Left lung (tissue), 4 donors: ENCODE measurements at regions not wholly inside any gene's neighbourhood (a gene's known extent, or its start where the extent isn't known, plus 50 kb on each side); places are given as distances from the start of the nearest gene placed in this dataset.

Experiments used
- ATAC-seq: fragments of 200-7000 bp; cut with Tn5 transposase; one replicate; pipeline ENCODE4 v1.9.1; 2020; ENCODE audit warnings: moderate library complexity
- DNase-seq, 4 donors: peaks; one replicate each; pipeline ENCODE4 v3.0.0-alpha.2; 2013 to 2020
- H3K27ac ChIP-seq, 2 donors: fragments of 200-600 bp; sonication (generic) in 1 of 2; one replicate each; pipeline versions ENCODE4 v1.5.0 to v1.8.0; 2020 to 2021
- H3K27me3 ChIP-seq, 2 donors: fragments of 200-600 bp; sonication (generic) in 1 of 2; one replicate each; pipeline versions ENCODE4 v1.5.0 to v1.8.0; 2020 to 2021
- H3K36me3 ChIP-seq, 2 donors: fragments of 200-600 bp; sonication (generic) in 1 of 2; one replicate each; pipeline versions ENCODE4 v1.5.0 to v1.8.0; 2020 to 2021
- H3K4me1 ChIP-seq, 2 donors: fragments of 200-600 bp; one replicate each; pipeline ENCODE4 v1.8.0; 2021
- H3K4me3 ChIP-seq, 2 donors: fragments of 200-600 bp; sonication (generic) in 1 of 2; one replicate each; pipeline versions ENCODE4 v1.5.0 to v1.8.0; 2020 to 2021; ENCODE audit warnings: mild to moderate bottlenecking in 1 of 2
- H3K9me3 ChIP-seq, 2 donors: fragments of 200-600 bp; sonication (generic) in 1 of 2; one replicate each; pipeline versions ENCODE4 v1.5.0 to v1.8.0; 2020 to 2021
- intact Hi-C, 2 donors: fragments of 100-400 bp; cut with DNase I; formaldehyde crosslinking; loops; one replicate each; pipeline versions ENCODE4 v1.11.2 to v1.14.2; 2022
- TF ChIP-seq, protein P1 (sequence below), 2 donors: fragments of 200-600 bp; sonication (generic) in 1 of 2; IDR thresholded peaks; one replicate each; pipeline versions ENCODE4 v1.5.0 to v1.8.0; 2021; ENCODE audit warnings: antibody characterized with exemption in 2 of 2
- donor health status: DM: no; HTN: yes; CAD: no.
- donor health status: DM: no; HTN: no; CAD: no.

DNA sequence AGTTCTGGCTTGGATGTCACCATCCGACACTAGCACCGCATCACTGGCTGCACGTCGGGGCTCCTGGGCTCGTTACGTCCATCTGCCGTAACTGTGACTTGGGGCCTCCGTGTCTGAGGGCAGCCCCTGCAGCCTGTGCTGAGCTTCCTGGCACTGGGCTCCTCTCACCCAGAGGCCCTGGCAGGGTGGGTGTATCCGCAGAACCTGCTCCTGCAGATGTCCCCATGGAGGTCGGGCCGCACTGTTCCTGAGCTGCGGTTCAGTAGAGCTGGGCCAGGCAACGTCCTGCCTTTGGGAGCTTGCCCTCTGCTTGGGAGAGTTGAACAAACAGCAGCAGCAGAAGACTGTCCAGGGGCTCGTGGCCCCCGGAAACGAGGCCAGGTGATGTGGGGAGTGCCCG lies 71.4 kb downstream of the RGS12 start:
- DNase-seq (peak in 1 of 4 donors; percentile 73), ATAC-seq (no peak)
- Histone ChIP-seq H3K36me3 (no peaks in the 10 kb centered on the region), H3K4me3 (no peak overlapping the region), H3K9me3 (no peaks in the 10 kb centered on the region), H3K27ac (no peak overlapping the region), H3K27me3 (peaks cover 0 to 5% of the 10 kb centered on the region in 2 donors), H3K4me1 (peaks cover 3 to 6% of the 10 kb centered on the region in 2 donors)
- intact Hi-C loops = no loop called here
- TF ChIP-seq, protein P1, sequence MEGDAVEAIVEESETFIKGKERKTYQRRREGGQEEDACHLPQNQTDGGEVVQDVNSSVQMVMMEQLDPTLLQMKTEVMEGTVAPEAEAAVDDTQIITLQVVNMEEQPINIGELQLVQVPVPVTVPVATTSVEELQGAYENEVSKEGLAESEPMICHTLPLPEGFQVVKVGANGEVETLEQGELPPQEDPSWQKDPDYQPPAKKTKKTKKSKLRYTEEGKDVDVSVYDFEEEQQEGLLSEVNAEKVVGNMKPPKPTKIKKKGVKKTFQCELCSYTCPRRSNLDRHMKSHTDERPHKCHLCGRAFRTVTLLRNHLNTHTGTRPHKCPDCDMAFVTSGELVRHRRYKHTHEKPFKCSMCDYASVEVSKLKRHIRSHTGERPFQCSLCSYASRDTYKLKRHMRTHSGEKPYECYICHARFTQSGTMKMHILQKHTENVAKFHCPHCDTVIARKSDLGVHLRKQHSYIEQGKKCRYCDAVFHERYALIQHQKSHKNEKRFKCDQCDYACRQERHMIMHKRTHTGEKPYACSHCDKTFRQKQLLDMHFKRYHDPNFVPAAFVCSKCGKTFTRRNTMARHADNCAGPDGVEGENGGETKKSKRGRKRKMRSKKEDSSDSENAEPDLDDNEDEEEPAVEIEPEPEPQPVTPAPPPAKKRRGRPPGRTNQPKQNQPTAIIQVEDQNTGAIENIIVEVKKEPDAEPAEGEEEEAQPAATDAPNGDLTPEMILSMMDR (IDR thresholded peaks at IDR 0.05) = no peak

DNA sequence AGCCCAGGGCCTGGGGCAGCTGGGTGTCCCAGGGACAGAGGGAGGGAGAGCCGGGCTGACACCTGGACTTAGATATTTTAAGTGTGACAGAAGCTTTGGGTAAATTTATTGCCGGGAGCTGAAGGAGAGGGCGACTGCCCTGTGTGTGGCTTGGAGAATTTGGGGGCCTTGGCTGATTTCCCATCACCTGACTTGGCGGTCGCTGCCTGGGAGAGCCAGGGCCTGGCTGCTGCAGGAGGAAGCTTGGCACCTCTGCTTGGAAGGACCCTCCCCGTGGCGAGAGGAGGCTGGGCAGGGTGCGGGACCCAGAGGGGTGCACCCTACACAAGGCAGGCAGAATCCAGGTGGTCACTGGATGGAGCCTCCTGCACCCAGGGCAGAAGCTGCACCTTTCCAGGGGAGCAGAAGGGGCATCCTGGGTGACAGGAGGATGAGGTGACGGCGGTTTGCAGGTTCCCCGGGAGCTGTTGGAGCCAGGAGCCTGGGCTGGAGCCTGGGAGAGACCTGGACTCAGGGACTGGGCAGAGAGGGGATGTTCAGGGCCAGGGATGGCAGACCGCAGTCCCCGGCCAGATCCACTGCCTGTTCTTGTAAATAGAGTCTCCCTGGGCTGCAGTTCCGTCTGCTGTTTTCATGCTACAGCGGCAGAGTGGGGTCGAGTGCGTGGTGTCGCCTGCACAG lies 72.0 kb downstream of the RGS12 start:
- H3K4me1 ChIP-seq = peaks cover 3 to 12% of the 10 kb centered on the region in 2 donors
- no peak for ATAC-seq
- intact Hi-C loops = no loop called here

DNA sequence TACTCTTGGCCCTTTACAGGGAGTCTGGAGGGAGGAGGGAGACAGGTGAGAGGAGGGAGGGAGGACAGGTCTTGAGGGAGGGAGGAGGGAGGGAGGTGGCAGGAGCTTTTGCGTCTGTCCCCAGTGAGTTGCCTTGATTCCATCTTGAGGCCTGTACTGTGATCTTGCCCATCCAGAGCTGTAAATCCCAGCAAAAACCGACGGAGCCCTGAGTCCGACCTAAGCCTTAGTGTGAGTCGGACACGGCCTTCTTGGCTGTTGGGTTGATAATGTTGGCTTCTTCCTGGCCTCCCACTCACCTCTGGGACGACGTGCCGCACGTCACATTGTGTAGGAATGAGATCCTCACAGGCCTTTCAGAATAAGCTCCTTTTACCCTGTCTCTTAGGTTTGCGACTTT lies 72.5 kb downstream of the RGS12 start:
- Histone ChIP-seq H3K9me3 (no peaks in the 10 kb centered on the region), H3K27ac (no peak overlapping the region), H3K27me3 (peaks cover 0 to 16% of the 10 kb centered on the region in 2 donors), H3K36me3 (no peaks in the 10 kb centered on the region), H3K4me3 (no peak overlapping the region), H3K4me1 (peaks cover 3 to 17% of the 10 kb centered on the region in 2 donors)
- TF ChIP-seq, protein P1 (IDR thresholded peaks at IDR 0.05) = no peak
- intact Hi-C loops = no loop called here
- ATAC-seq (no peak), DNase-seq (no peak)

More for the DNA sequence above, 72.0 kb downstream of the RGS12 start:
- Histone ChIP-seq H3K9me3 (no peaks in the 10 kb centered on the region), H3K27me3 (peaks cover 0 to 11% of the 10 kb centered on the region in 2 donors), H3K36me3 (no peaks in the 10 kb centered on the region), H3K4me3 (no peak overlapping the region), H3K27ac (no peak overlapping the region)
- TF ChIP-seq, protein P1 (IDR thresholded peaks at IDR 0.05) = no peak
- peak in 1 of 4 donors; percentile 68 for DNase-seq

DNA sequence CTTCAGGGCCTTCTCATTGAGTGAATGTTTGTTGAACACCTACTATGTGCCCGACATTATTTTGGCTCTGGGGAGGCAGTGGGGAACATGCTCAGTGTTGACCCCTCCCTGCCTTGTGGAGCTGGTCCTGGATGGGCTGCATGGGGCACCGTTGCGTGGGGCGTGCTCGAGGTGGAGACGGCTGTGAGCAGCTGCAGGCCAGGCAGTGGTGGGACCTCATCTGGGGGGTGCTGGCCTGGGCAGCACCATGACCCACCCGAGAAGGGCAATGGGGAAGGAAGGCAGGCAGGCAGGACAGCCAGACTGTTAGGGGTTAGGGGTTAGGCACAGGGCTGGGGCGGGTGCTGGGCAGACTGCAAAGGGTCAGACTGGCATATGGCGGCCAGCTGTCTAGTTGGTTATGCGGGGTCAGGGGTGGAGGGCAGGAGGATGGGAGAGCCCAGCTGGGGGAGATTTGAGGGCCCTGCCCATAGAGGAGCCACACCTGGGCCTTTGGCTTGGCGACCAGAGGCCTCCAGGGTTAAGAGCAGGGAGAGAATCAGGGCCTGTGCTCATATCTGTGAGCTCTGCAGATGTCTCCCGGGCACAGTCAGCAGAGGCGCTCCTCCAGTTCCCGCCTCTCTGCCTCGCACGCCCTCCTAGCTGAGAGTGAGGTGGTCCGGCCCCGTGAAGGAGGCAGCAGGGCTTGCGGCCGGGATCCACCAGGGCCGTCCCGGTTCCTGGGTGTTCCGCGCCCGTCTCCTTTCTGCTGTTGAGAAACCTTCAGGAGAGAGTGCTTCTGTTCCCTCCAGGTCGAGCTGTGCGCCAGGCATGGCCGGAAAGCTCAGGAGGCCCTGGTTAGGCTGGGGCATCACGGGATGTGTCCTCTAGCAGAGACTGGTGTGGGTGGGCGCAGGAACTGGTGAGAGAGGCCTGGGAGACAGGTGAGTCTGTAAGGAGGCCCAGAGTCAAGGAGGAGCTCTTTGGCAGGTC lies 73.3 kb downstream of the RGS12 start:
- H3K36me3 ChIP-seq = no peaks in the 10 kb centered on the region
- DNase-seq = peak in 1 of 4 donors; percentile 76
- H3K27ac ChIP-seq = no peak overlapping the region
- TF ChIP-seq, protein P1 (IDR thresholded peaks at IDR 0.05) = no peak
- H3K9me3 ChIP-seq = no peaks in the 10 kb centered on the region
- ATAC-seq = no peak
- peaks cover 0 to 18% of the 10 kb centered on the region in 2 donors for H3K27me3 ChIP-seq
- intact Hi-C loops = no loop called here
- no peak overlapping the region for H3K4me3 ChIP-seq
- peaks cover 3 to 22% of the 10 kb centered on the region in 2 donors for H3K4me1 ChIP-seq
